ENCODE measurements at regions not wholly inside any gene's neighbourhood (a gene's known extent, or its start where the extent isn't known, plus 50 kb on each side); places are given as distances from the start of the nearest gene placed in this dataset.

DNA sequence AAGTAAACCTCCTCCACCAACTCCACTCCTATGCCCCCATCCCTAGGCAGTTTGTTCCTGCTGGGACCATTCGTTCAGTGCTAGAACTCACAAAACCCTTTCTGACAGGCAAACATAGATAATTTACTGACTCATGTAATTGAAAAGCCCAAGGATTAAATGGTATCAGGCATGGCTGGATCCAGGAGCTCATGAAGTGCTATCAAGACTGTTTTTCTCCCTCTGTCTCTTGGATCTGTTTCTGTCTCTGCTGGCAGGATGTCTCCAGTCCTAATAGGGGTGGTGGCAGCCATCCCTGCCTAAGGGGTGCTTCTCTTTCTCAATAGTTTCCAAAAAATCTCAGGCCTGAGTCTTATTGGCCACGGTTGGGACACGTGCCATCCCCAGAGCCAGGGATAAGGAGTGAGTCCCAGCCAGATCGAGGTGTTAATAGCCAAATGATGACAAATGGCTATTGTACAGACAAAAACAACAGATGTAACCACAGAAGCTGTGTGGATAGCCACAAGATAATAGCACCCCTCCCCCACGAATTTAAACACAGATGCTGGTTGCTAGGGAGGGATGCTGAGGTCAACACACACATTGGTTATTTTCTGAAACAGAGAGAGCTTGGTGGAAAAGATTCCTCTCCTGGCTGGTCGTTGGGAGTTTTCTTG lies 168.6 kb downstream of the SHQ1 start:
- TF ChIP-seq, protein P1, sequence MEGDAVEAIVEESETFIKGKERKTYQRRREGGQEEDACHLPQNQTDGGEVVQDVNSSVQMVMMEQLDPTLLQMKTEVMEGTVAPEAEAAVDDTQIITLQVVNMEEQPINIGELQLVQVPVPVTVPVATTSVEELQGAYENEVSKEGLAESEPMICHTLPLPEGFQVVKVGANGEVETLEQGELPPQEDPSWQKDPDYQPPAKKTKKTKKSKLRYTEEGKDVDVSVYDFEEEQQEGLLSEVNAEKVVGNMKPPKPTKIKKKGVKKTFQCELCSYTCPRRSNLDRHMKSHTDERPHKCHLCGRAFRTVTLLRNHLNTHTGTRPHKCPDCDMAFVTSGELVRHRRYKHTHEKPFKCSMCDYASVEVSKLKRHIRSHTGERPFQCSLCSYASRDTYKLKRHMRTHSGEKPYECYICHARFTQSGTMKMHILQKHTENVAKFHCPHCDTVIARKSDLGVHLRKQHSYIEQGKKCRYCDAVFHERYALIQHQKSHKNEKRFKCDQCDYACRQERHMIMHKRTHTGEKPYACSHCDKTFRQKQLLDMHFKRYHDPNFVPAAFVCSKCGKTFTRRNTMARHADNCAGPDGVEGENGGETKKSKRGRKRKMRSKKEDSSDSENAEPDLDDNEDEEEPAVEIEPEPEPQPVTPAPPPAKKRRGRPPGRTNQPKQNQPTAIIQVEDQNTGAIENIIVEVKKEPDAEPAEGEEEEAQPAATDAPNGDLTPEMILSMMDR (IDR thresholded peaks at IDR 0.05): no peak
- TF ChIP-seq TCF12 (IDR thresholded peaks at IDR 0.05) (no peak), POLR2AphosphoS5 (IDR thresholded peaks at IDR 0.05; ENCODE audit: low read depth, low read length) (no peak), RFX5 (IDR thresholded peaks at IDR 0.05; ENCODE audit: low read length) (no peak), YY1 (IDR thresholded peaks at IDR 0.05; ENCODE audit: low read depth) (no peak), EP300 (IDR thresholded peaks at IDR 0.05; ENCODE audit: borderline replicate concordance in 1 of 2, low read depth in 1 of 2, low read length in 1 of 2) (no peak)
- TF ChIP-seq, protein P2, sequence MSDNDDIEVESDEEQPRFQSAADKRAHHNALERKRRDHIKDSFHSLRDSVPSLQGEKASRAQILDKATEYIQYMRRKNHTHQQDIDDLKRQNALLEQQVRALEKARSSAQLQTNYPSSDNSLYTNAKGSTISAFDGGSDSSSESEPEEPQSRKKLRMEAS (IDR thresholded peaks at IDR 0.05; ENCODE audit: low read depth): no peak
